OCI-LY3 (cell line): ENCODE measurements at regions not wholly inside any gene's neighbourhood (a gene's known extent, or its start where the extent isn't known, plus 50 kb on each side); places are given as distances from the start of the nearest gene placed in this dataset.

Experiments
- CTCF ChIP-seq: fragments of 200-600, 300-600 bp; sonication (generic); IDR thresholded peaks from 2 replicates; pipeline ENCODE4 v1.5.1; 2014; ENCODE audit warnings: antibody characterized with exemption, low read length, low read depth
- EZH2phosphoT487 ChIP-seq: fragments of 200-600 bp; shearing (Covaris generic); IDR thresholded peaks from 2 replicates; pipeline ENCODE4 v1.6.1; 2018; ENCODE audit warnings: antibody characterized with exemption, mixed run types, low read depth

- TF ChIP-seq CTCF (no peak), EZH2phosphoT487 (no peak)
These were observed 292.5 kb upstream of the DCAF8L1 start for GRCh38 chrX:28273736-28274135.
